ENCODE measurements at regions not wholly inside any gene's neighbourhood (a gene's known extent, or its start where the extent isn't known, plus 50 kb on each side); places are given as distances from the start of the nearest gene placed in this dataset.
A peak's percentile ranks its signal among the peaks of the same experiment; 100 is the strongest.

- DNase-seq: no peak
These were observed 51.1 kb upstream of the TMEM33 start for GRCh38 chr4:41883988-41884734.

- DNase-seq: peak; percentile 46
These were observed 52.4 kb upstream of the TMEM33 start for GRCh38 chr4:41882625-41883347.

GRCh38 chr4:41881981-41882624, 53.1 kb upstream of the TMEM33 start:
- no peak for DNase-seq

GRCh38 chr4:41880840-41881831, 54.1 kb upstream of the TMEM33 start:
- no peak for DNase-seq

GRCh38 chr4:41880022-41880837, 55.0 kb upstream of the TMEM33 start:
- DNase-seq: no peak

GRCh38 chr4:41879552-41879951, 55.7 kb upstream of the TMEM33 start:
- DNase-seq: no peak

- DNase-seq: no peak
These were observed 56.2 kb upstream of the TMEM33 start for GRCh38 chr4:41878991-41879491.

GRCh38 chr4:41878170-41878969, 56.9 kb upstream of the TMEM33 start:
- DNase-seq: no peak

- DNase-seq: no peak
These were observed 58.0 kb upstream of the TMEM33 start for GRCh38 chr4:41877020-41877796.

GRCh38 chr4:41874873-41875272, 60.4 kb upstream of the TMEM33 start:
- no peak for DNase-seq

- DNase-seq: no peak
These were observed 60.8 kb upstream of the TMEM33 start for GRCh38 chr4:41874398-41874797.

- no peak for DNase-seq
These were observed 61.6 kb upstream of the TMEM33 start for GRCh38 chr4:41873380-41874295.

- no peak for DNase-seq
These were observed 65.2 kb upstream of the TMEM33 start for GRCh38 chr4:41870035-41870434.

GRCh38 chr4:41866799-41867677, 68.2 kb upstream of the TMEM33 start:
- DNase-seq: no peak

- no peak for DNase-seq
These were observed 69.0 kb upstream of the TMEM33 start for GRCh38 chr4:41865981-41866798.

- no peak for DNase-seq
These were observed 69.8 kb upstream of the TMEM33 start for GRCh38 chr4:41865306-41865980.
